ENCODE measurements at regions not wholly inside any gene's neighbourhood (a gene's known extent, or its start where the extent isn't known, plus 50 kb on each side); places are given as distances from the start of the nearest gene placed in this dataset.

DNA sequence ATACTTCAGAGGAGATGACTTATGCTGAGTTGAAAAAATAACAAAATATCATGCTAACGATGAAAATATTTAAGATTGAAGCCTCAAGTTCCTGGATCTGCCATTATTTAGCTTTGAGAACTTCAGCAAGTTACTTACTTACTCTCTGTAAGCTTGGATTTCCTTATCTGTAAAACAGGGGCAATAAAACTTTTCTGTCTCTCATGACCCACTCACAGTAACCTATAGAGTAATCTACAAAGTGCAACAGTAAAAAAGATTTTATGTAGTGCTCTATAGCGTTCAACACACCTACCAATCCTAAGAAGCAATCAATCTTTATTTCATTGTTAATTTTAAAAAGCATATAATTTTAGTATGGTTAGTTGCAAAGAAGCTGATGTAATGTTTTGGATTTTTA lies 478.6 kb downstream of the ZIC1 start:
- Histone ChIP-seq H3K4me3 (replicated peaks; ENCODE audit: insufficient read depth, low read length) (no peak overlapping the region), H3K27me3 (ENCODE audit: insufficient read depth, poor library complexity, severe bottlenecking) (no peaks in the 10 kb centered on the region), H3K27ac (replicated peaks) (no peak overlapping the region)
- no peak for DNase-seq (ENCODE audit: low read depth in 1 of 2, low spot score in 1 of 2)
- TF ChIP-seq SPI1 (IDR thresholded peaks at IDR 0.05; ENCODE audit: borderline replicate concordance, low read depth) (no peak), POLR2AphosphoS5 (IDR thresholded peaks at IDR 0.05; ENCODE audit: low read depth) (no peak), CTCF (IDR thresholded peaks at IDR 0.05; ENCODE audit: insufficient read depth, low read length) (no peak), GABPA (IDR thresholded peaks at IDR 0.05; ENCODE audit: low read depth) (no peak)
- TF ChIP-seq, protein P1, sequence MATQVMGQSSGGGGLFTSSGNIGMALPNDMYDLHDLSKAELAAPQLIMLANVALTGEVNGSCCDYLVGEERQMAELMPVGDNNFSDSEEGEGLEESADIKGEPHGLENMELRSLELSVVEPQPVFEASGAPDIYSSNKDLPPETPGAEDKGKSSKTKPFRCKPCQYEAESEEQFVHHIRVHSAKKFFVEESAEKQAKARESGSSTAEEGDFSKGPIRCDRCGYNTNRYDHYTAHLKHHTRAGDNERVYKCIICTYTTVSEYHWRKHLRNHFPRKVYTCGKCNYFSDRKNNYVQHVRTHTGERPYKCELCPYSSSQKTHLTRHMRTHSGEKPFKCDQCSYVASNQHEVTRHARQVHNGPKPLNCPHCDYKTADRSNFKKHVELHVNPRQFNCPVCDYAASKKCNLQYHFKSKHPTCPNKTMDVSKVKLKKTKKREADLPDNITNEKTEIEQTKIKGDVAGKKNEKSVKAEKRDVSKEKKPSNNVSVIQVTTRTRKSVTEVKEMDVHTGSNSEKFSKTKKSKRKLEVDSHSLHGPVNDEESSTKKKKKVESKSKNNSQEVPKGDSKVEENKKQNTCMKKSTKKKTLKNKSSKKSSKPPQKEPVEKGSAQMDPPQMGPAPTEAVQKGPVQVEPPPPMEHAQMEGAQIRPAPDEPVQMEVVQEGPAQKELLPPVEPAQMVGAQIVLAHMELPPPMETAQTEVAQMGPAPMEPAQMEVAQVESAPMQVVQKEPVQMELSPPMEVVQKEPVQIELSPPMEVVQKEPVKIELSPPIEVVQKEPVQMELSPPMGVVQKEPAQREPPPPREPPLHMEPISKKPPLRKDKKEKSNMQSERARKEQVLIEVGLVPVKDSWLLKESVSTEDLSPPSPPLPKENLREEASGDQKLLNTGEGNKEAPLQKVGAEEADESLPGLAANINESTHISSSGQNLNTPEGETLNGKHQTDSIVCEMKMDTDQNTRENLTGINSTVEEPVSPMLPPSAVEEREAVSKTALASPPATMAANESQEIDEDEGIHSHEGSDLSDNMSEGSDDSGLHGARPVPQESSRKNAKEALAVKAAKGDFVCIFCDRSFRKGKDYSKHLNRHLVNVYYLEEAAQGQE (IDR thresholded peaks at IDR 0.05; ENCODE audit: insufficient replicate concordance, low read depth) = no peak

DNA sequence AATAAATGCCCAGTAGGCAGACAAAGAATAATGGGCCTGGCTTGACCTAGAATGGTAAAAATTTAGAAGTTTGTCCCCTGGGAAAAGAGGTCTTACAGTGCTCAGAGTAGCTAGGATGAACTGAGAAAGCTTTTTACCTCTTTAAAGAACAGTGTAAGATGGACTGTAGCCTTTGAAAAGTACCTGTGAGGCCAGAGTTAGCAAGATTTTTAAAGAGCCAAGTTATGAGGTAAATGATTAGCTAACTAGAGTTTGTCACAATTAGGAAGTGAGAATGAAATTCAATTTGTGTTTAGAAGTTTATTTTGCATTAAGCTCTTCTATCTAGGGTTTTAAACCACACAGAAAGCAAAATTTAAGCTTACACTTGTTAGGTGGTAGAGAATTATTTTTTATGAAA lies 480.9 kb downstream of the ZIC1 start:
- H3K27ac ChIP-seq (replicated peaks) = no peak overlapping the region
- H3K4me3 ChIP-seq (replicated peaks; ENCODE audit: insufficient read depth, low read length) = no peak overlapping the region
- DNase-seq (ENCODE audit: low read depth in 1 of 2, low spot score in 1 of 2) = no peak
- no peak for TF ChIP-seq SPI1 (IDR thresholded peaks at IDR 0.05; ENCODE audit: borderline replicate concordance, low read depth)
- no peak for TF ChIP-seq CTCF (IDR thresholded peaks at IDR 0.05; ENCODE audit: insufficient read depth, low read length)
- TF ChIP-seq GABPA (IDR thresholded peaks at IDR 0.05; ENCODE audit: low read depth) = no peak
- TF ChIP-seq, protein P1 (IDR thresholded peaks at IDR 0.05; ENCODE audit: insufficient replicate concordance, low read depth) = no peak
- TF ChIP-seq POLR2AphosphoS5 (IDR thresholded peaks at IDR 0.05; ENCODE audit: low read depth) = no peak
- H3K27me3 ChIP-seq (ENCODE audit: insufficient read depth, poor library complexity, severe bottlenecking) = no peaks in the 10 kb centered on the region

- Histone ChIP-seq H3K4me3 (replicated peaks; ENCODE audit: insufficient read depth, low read length) (no peak overlapping the region), H3K27ac (replicated peaks) (no peak overlapping the region), H3K27me3 (ENCODE audit: insufficient read depth, poor library complexity, severe bottlenecking) (no peaks in the 10 kb centered on the region)
- TF ChIP-seq POLR2AphosphoS5 (IDR thresholded peaks at IDR 0.05; ENCODE audit: low read depth) (no peak), GABPA (IDR thresholded peaks at IDR 0.05; ENCODE audit: low read depth) (no peak), SPI1 (IDR thresholded peaks at IDR 0.05; ENCODE audit: borderline replicate concordance, low read depth) (no peak), CTCF (IDR thresholded peaks at IDR 0.05; ENCODE audit: insufficient read depth, low read length) (no peak)
- TF ChIP-seq, protein P1 (IDR thresholded peaks at IDR 0.05; ENCODE audit: insufficient replicate concordance, low read depth) = no peak
- DNase-seq (ENCODE audit: low read depth in 1 of 2, low spot score in 1 of 2) = no peak
Measured at GRCh38 chr3:147895509-147895908, 486.3 kb downstream of the ZIC1 start.

Data from HL-60 (cell line).